GM18858 (cell line): ENCODE measurements at regions not wholly inside any gene's neighbourhood (a gene's known extent, or its start where the extent isn't known, plus 50 kb on each side); places are given as distances from the start of the nearest gene placed in this dataset.

Experiments used
- ATAC-seq: cut with Tn5 transposase; IDR thresholded peaks from one replicate; pipeline ENCODE4 v1.9.1; 2021; ENCODE audit not compliant: unreplicated experiment

DNA sequence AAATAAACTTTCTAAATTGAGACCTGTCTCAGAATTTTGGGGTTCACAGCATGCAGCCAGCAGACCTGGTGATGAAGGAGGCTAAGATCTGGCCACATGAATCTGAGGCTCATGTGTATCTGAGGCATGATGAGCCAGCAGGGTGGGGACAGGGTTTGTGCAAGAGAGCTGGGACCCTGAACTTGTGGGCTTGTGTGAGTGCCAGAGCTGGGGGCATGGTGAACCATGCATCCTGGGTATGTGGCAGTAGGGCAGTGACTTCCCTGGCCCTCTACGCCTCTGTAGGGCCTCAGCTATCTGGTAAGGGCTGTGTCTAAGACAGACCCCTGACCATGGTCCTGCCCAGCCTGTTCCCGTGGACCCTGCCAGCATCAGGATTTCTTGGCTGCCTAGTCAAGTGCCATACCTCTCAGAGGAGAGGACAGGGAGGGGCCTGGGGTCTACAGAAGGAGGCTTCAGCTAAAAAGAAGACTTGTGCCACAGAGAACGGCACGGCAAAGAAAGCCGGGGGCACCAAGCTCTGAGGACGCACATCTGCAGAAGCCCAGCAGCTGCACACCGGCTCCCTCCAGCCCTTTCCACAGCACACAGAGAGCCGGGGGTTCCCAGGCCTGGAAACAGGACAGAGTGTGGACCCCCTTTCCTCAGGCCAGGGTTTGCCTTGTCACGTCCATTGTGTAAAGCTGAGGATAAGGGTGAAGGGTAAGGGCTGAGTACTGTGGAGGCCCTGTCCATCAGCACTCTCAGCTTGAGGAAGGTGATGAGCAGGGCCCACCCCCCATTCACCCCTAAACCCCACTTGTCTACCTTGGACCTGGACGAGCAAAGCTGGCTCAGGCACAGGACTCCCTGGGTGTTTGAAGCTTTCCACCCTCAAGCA is 130.1 kb downstream of the MRPL36 start:
- ATAC-seq, result no peak

DNA sequence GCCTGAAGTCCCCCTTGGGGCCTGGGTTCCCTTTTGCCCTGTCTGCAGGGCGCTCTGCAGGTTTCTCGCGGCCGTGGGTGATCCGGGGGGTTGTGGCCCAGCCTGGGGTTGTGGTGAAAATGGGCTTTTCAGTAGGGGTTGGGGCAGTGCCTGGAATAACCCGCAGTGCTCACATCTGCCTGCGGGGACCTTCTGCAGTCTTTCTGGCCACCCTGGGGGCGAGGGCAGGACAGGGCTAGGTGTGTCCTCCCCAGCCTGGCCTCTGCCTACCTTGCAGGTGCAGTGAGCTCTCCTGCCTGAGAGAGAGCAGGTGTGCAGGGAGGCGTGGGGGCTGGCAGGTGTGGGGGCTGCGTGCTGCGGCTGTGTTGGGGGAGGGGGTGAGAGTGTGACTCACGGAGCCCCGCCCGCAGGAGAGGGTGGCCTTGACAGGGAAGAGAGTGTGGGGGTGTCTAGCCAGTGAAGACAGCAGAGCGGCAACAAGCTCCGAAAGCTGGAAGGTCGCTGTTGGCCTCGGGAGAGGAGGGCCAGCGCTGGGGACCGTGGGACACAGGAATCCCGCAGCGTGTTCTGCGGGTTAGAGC is 131.4 kb downstream of the MRPL36 start:
- no peak for ATAC-seq

DNA sequence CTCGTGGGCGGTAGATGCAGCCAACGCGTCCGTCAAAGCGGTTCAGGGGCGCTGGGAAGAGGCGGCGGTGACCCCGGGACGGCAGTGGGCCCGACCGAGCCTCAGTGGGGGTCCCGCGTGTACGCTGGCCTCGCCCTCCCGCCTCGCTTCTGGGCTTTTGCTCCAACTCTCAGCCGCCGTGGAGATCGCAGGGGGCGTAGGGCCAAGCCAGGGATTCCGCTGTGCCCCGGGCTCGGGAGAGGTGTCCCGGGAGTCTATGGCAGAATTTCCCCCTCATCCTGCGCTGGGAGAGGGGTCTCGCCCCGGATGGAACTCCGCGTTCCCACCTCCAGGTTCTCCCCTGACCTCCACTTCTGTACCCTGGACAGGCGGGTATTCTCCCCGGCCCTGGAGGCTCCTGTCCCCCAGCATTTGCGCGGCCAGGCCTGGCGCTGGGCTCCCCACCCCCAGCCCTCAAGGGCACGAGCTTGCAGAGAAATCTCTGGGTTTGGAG is 131.9 kb downstream of the MRPL36 start:
- ATAC-seq, result no peak

DNA sequence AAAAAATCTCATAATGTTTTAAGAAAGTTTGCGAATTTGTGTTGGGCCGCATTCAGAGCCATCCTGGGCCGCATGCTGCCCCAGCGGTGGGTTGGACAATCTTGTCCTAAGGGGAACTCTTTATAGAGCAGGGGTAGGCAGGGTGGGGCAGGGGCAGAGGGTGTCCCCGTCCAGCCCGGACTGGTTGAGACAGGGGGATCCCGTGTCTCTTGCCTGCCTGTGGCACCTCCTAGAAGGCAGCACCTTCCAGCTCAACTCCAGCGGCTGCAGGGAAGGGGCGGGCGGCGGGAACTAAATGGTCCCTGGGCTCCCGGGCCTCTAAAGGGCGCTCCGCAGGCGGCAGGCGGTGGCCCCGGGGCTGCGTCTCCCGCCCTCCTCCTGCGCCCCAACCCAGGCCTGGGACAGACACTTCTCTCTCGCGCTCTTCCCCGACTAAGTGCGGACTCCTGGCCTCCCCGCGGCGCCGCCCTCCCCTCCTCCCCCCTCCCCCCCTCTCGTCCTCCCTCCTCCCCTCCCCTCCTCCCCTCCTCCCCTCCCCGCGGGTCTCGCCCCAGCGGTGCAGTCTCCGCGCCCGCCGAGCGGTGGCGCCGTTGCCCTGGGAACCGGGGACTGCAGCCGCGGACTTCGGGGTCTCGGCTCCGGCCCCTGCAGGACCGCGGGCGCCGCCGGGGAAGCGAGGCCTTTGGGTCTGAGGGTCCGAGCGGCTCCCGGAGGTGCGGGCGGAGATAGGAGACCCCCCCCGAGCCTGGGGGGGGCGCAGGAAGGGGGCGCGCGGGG is 132.6 kb downstream of the MRPL36 start:
- ATAC-seq, result no peak

DNA sequence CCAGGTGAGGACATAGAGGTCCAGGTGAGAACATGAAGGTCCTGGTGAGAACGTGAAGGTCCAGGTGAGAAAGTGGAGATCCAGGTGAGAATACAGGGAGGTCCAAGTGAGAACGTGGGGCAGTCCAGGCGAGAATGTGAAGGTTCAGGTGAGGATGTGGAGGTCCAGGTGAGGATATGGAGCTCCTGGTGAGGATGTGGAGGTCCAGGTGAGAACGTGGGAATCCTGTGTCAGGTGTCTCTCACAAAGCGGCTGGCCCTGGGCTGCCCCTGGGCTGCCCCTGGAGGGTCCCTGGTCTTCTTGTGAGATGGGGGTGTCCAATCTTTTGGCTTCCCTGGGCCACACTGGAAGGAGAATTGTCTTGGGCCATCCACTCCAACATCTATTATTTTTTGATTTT is 133.4 kb downstream of the MRPL36 start:
- ATAC-seq, result no peak

DNA sequence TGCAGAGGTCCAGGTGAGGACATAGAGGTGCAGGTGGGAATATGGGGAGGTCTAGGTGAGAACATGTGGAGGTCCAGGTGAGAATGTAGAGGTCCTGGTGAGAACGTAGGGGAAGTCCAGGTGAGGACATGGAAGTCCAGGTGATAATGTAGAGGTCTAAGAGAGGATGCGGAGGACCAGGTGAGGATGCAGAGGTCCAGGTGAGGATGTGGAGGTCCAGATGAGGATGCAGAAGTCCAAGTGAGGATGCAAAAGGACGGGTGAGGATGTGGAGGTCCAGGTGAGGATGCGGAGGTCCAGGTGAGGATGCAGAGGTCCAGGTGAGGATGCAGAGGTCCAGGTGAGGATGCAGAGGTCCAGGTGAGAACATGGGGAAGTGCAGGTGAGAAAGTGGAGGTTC is 133.8 kb downstream of the MRPL36 start:
- ATAC-seq, result no peak

DNA sequence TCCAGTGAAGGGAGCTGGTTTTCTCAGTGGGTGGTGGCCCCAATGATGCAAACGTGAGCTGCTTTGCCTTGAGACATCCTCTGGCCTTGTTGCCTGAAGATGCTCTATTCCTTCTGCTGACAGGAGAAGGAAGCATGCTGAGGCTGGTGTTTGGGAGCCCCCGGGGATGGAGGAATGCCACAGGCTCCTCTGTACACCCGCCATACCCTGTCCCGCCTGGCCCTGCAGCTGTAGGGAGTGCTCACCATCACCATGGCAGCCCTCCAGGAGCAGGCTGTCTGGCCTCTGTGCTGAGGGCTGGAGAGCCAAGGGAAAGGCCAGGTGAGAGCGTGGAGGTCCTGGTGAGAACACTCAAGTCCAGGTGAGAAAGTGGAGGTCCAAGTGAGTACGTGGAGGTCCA is 134.4 kb downstream of the MRPL36 start:
- ATAC-seq, result no peak

DNA sequence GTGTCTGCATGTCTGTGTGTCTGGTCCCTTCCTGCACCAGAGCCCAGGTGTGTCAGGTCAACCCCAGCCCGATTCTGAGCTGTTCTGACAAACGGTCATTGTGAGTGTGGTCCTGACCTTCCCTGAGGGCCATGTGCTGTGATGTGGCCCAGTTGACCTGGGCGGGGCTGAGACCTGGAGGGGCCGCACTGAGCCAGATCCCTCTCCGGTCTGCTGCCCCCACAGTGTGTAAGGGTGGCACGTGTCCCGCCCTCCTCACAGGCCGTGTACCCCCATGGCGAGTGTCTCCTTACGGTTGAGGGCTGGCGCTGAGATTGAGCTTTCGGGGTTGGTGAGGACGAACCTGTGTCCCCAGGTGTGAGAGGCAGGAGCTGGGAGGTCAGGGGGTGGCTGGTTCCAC is 136.5 kb downstream of the MRPL36 start:
- ATAC-seq, result no peak

DNA sequence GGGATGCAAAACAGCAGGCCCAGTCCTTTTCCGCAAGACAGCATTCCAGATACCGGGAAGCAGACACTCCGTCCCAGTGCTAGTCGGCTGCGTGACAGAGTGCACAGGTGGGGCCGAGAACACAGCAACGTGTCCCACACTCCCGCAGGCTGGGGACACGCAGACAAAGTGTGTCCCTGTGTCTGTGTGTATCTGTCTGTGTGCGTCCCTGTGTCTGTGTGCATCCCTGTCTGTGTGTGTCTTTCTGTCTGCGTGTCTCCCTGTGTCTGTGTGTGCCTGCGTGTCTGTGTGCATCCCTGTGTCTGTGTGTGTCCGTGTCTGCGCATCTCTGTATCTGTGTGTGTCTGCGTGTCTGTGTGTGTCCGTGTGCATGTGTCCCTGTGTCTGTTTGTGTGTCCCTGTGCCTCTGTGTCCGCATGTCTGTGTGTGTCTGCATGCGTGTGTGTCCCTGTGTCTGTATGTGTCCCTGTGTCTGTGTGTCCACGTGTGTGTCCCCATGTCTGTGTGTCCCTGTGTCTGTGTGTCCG is 137.0 kb downstream of the MRPL36 start:
- ATAC-seq, result no peak

DNA sequence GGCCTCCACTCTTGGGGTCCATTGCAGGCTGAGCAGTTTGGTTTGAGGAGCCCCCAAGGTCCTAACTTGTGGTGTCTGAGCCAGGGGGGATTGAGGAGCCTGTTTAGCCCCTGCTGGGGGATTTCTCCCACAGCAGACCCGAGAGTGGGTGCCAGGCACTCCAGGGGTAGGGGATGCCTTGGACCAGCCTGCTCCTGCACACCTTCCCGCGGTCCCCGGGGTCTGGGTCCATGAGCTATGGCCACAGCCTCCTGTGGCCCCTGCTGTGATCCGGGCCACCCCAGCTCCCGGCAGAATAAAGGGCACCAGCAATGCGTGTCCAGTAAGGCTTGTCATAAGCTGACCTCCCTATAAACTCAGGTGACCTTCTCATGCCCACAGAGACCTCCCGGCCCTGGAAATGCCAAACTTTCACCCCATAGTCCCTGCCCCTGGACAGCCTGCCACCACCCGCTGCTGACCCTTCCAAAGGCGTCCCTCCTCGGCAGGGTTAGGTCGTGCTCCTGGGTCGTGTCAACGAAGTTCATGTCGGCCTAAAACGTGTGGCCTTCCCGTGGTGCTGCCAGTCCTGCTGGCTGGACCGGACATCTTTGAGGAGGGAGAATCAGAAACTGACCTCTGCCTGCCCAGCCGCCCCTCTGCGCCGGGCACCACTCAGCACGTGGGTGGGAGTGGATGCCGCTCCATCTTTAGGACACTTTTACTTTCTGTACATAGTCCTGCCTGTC is 137.6 kb downstream of the MRPL36 start:
- ATAC-seq, result no peak

DNA sequence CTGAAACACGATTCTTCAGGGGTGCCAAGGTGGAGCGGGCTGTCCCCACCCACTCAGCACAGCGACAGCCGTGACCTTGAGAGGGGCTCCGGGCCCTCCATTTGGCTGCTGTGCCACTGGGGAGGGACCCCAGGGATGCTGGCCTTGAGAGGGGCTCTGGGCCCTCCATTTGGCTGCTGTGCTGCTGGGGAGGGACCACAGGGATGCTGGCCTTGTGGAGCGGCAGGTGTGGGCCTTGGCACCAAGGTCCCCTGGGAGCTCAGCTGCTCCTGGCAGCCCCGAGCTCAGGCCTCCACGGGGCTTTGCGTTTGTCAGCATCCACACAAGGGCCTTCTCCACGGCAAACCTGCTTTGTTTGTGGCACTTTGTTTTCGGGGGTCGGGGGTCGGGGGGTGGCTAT is 137.6 kb upstream of the LPCAT1 start:
- ATAC-seq, result no peak

DNA sequence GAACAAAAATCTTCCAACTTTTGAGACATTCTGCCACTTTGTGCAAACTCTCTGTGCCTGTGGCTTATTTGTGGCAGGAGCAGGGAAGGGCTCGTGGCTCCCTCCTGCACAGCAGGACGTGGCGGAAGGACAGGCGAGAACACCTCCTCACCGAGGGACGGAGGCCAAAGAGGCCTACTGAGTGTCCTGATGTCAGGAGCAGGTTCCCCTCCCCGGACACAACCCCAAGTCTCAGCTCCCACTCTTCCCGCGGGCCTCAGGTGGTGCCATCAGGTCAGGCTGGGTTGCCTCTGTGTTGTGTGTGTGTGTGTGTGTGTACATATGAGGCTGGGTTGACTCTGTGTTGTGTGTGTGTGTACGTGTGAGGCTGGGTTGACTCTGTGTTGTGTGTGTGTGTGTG is 136.8 kb upstream of the LPCAT1 start:
- ATAC-seq, result no peak

DNA sequence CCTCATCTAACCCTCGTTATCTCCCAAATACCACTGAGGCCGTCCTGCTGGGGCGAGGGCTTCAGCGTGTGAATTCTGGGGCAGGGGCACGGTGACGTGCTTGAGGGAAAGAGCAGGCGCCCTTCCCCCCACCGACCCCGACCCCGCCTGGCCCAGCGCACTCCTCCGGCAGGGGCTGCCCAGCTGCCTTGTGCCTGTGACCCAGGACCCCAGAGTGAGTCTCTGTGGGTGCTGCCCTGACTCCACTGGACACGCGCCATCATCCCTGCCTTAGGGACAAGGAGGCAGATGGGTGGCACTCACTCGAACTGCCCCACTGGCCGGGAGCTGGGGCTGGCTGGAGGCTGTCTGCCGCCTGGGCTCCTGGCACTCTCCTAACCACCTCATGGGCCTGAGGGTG is 136.2 kb upstream of the LPCAT1 start:
- no peak for ATAC-seq

DNA sequence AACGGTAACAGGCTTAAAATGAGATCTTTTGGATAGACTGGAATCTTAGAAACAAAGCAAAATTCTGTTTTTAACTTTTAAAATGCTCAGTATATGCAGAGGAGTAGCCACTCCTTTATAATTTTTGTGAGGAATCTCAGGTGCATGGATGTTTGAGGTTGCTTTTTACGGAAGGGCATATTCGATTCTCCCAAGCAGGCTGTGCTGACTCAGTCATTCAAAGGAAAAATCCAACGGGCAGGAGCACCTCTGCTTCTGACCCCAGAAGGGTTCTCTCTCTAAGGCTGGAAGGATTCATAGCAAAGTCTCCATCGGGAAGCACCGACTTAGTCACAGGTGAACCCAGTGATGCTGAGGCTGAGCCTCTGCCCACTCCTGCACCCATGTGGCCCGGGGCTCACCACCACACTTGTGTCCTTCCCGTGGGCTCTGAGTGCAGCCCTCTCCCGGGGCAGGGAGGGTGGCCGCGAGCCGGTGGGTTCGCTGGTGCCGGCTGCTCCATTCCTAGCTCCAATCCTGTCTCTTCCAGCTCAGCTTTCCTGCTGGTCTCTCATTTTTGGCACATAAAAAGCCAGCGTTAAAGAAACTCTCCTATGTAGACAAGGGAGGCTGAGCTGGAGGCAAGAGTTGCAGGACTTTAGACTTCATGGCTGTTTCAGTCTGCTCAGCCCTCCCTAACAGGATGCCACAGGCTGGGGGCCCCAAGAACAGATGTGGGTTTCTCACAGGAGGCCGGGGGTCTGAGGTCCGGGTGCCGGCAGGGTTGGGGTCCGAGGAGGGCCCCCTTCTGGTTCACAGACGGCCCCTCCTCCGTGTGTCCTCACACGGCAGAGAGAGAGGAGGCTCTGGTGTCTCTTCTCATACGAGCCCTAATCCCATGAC is 135.6 kb upstream of the LPCAT1 start:
- ATAC-seq, result no peak

DNA sequence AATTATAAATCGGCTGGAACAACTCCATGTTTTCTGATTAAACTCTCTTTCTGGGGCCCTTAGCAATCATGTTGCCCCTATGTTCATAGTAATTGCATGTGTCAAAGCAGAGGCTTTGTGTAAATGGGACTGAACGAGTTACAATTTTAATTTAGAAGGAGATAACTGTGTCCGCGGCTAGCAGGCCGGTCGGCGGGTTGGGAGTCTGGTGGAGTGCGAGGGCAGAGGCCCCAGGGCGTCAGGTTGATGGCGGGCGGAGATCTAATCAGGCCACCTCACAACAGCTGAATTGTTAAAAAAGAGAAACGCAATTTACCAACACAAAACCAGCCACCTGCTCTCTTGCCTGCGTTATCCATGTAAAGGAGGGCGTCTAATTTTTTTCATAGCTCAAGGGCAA is 134.9 kb upstream of the LPCAT1 start:
- ATAC-seq, result no peak

DNA sequence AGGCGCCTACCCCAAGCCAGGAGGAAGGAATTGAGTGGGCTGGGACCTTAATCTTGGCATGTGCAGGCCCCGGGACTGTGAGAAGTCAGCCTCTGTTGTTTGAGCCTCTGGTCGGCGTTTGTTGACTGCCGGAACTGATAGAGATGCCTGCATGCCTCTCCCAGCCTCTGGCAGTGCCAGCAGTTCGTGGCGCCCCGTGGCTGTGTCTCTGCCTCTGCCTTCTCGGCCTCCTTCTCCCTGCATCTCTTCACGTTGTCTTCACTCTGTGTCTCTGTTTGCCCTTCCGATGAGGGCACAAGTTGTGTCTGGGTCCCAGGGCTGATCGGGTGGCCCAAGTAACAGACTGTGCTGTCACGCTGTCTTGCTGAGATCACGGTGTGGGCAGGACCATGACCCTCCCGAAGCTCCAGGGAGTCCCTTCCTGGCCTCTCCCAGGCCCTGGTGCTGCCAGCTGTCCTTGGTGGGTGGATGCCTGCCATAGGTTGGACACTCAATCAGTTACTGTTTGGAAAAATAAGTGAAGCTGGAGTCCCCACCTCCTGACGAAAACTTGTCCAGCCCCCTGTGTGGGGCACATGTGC is 133.5 kb upstream of the LPCAT1 start:
- ATAC-seq, result no peak

DNA sequence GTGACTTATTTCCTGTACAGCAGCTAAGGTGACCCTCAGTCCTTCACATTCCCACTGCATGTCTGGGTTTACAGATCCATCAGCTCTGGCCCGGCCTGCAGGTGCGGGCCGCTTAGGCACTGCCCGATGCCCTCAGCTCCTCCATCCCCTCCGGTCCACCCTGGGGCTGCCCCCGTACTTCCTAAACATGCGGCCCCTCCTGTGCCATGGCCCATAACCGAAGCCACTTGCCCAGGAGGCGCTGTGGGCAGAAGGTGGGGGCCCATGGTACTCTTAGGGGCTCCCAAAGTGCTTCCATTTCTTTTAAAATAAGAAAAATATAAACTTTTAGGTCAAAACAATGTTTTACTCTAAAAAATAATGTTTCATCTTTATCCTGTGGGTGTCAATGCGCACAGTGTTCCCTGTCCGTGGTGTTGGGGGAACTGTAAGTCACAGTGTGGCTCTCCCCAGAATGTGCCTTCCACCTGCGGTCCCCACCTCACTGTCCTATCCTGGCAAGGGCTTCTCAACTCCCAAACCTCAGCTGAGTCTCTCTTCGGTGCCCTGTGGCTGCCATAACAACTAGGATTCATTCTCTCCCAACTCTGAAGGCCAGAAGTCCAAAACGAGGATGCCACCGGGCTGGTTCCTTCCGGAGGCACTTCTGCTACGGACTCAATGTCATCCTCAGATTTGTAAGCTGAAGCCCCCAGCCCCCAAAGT is 132.7 kb upstream of the LPCAT1 start:
- ATAC-seq, result no peak

DNA sequence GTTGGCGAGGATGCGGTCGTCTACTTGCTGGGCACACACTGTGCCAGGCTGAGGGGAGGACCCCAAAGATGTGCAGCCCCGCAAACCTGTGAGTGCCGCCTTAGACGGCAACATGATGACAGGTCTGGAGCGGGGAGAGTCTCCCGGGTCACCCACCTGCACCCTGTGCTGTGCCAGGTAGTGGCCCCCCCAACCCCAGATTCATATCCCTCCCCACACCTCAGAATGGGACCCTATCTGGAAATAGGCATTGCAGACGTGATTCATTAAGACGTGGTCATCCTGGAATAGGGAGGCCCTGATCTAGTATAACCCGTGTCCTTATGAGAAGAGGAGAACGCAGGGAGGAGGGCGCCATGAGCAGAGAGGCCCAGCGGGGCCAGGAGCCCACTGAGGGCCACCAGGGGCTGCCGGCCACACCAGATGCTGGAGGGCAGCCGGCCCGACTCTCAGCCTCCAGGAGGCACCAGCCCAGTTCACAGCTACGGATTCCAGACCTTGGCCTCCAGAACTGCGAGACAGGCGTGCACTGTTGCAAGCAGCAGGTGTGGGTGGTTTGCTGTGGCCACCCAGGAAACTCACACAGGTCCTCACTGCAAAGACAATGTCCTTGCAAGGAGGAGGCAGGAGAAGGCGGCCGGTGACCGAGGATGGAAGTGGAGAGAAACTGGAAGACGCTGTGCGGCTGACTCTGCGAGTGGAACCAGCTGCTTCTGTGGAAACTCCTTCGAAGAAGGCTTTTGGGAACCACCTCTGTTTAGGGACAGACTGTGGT is 131.9 kb upstream of the LPCAT1 start:
- no peak for ATAC-seq
